Muscle of back (tissue), 3 donors: ENCODE measurements at regions not wholly inside any gene's neighbourhood (a gene's known extent, or its start where the extent isn't known, plus 50 kb on each side); places are given as distances from the start of the nearest gene placed in this dataset.

Experiments used
- DNase-seq, 3 donors: peaks; one replicate each; pipeline versions ENCODE4 v3.0.0 to v3.0.0-alpha.2; 2013

DNA sequence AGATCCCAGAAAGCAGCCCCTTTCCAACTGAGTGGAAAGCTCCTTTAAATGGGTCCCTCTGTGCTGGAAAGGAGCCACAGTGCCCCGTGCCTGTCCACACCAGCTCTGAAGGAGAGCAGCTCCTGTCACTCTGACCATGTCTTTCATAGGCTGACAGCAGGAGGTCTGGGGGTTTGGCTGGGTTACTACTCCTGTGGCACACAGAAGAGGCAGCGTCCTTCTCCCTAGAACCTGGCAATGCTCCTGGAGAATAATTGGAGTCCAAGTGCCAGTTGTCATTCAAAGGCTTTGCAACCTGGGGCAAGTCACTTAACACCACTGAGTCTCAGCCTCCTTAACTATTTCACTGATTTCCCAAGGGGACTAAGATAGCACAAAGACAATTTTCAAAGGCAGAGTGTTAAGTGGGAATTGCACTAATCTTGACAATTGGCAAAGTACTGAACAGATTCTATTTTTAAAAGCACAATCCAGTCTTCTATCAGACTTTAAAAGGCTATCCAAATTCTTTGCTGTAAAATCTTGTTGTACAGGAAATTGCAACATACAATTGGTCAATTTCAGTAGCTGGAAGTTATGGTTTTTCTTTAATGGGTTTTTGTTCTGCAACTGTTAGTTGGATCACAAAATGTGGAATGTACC lies 457.2 kb downstream of the KIF16B start:
- DNase-seq = no peak

- no peak for DNase-seq
These were observed 459.5 kb downstream of the KIF16B start for GRCh38 chr20:16113736-16114135.

DNA sequence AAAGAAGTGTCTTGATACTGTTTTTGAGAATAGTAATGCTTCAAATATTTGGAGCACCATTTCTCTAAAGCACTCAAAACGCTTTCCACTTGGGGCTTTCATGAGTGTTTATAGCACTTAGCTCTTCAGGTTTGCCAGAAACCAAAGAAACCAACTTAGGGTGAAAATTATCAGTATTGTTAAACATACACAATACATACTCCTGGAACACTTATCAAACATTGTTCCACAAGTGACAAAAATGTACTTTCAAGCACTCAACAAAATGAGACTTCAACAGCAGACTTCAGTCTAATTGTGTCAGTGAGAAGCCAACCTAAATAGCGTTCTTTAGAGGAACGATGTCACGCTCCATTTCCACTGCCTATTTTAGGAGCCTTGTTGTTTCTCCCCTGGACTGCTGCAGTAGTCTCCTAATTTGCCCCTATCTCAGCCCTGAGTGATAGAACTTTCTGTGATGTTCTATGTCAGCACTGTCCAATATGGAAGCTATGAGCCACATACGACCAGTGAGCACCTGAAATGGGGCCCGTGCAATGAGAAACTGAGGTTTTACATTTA lies 461.3 kb downstream of the KIF16B start:
- DNase-seq = no peak

- DNase-seq = no peak
These were observed 461.9 kb downstream of the KIF16B start for GRCh38 chr20:16111172-16111832.

GRCh38 chr20:16107172-16107870 lies 465.9 kb downstream of the KIF16B start:
- peak in 1 of 3 donors; percentile 27 for DNase-seq

DNA sequence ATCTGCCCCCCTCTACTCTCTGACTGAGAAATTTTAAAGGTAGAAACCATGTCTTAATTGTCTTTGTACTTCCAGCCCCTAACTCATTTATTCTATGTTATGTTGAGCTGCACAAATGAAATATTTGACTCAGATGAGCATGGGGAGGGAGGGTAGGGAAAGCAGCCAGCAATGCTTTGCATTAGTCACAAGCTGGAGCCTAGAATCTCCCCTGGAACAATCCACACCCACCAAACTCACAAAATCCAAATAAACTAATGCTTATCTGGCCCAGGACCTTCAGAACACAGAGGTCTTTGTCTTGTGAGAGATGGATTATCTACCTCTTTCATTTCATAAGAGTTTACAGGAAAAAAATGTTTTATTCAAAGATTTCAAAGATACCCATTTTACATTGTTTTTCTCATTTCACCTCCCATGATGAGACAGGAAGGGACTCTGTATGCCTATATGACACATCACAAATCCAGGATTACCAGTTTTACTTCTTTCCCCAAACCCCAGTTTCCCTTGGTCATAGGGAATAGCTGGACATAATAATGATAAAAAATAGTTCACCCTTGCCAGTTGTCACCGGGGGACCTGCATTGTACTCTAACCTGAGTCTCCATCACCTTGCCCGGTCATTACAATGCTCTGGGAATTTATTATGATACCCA lies 466.9 kb downstream of the KIF16B start:
- peak in 1 of 3 donors; percentile 43 for DNase-seq

- no peak for DNase-seq
These were observed 468.5 kb downstream of the KIF16B start for GRCh38 chr20:16104783-16105182.
